Endodermal cell (in vitro differentiated cells): ENCODE measurements at regions not wholly inside any gene's neighbourhood (a gene's known extent, or its start where the extent isn't known, plus 50 kb on each side); places are given as distances from the start of the nearest gene placed in this dataset.

ENCODE experiments used
- DNase-seq: peaks from one replicate; pipeline ENCODE4 v3.0.0-alpha.2; 2017
- H3K27ac ChIP-seq: 2 replicates; pipeline ENCODE4 v1.5.1; 2013; ENCODE audit warnings: mild to moderate bottlenecking, low read depth, low read length, moderate library complexity
- H3K27me3 ChIP-seq: 2 replicates; pipeline ENCODE4 v1.6.1; 2013; ENCODE audit warnings: mild to moderate bottlenecking, low read length, moderate library complexity; ENCODE audit not compliant: insufficient read depth, control insufficient read depth, poor library complexity, severe bottlenecking
- H3K36me3 ChIP-seq: 2 replicates; pipeline ENCODE4 v1.7.0; 2013; ENCODE audit warnings: mild to moderate bottlenecking, low read length, moderate library complexity; ENCODE audit not compliant: control insufficient read depth, insufficient read depth
- H3K4me1 ChIP-seq: one replicate; pipeline ENCODE4 v1.7.0; 2013; ENCODE audit warnings: low read length; ENCODE audit not compliant: control insufficient read depth, insufficient read depth
- H3K4me3 ChIP-seq: 2 replicates; pipeline ENCODE4 v1.5.1; 2013; ENCODE audit warnings: mild to moderate bottlenecking, low read length, moderate library complexity
- H3K9ac ChIP-seq: 2 replicates; pipeline ENCODE4 v1.6.1; 2013; ENCODE audit warnings: mild to moderate bottlenecking, low read length, moderate library complexity; ENCODE audit not compliant: poor library complexity, severe bottlenecking; ENCODE audit errors: extremely low read depth
- H3K9me3 ChIP-seq: 2 replicates; pipeline ENCODE4 v1.6.1; 2013; ENCODE audit warnings: mild to moderate bottlenecking, low read length, moderate library complexity; ENCODE audit not compliant: control insufficient read depth
- H3K27ac Mint-ChIP-seq: 2 replicates; pipeline ENCODE4 v1.8.0; 2020; ENCODE audit warnings: mixed read lengths
- H3K27me3 Mint-ChIP-seq: 2 replicates; pipeline ENCODE4 v1.8.0; 2021; ENCODE audit warnings: mild to moderate bottlenecking, mixed read lengths; ENCODE audit not compliant: insufficient read depth
- H3K36me3 Mint-ChIP-seq: 2 replicates; pipeline ENCODE4 v1.8.0; 2020; ENCODE audit warnings: low read depth, mixed read lengths
- H3K4me1 Mint-ChIP-seq: 2 replicates; pipeline ENCODE4 v1.8.0; 2020; ENCODE audit warnings: mixed read lengths
- H3K4me3 Mint-ChIP-seq: 2 replicates; pipeline ENCODE4 v1.8.0; 2020; ENCODE audit warnings: mild to moderate bottlenecking, moderate library complexity, mixed read lengths
- H3K9me3 Mint-ChIP-seq: 2 replicates; pipeline ENCODE4 v1.8.0; 2020; ENCODE audit warnings: mild to moderate bottlenecking, mixed read lengths
- whole genome bisulfite sequencing, 2 experiments: methylation state at CpG; one replicate each; pipeline versions ENCODE4 v1.1.5 to v1.1.7; 2013; ENCODE audit warnings: missing lambda C conversion rate in 2 of 2, mixed read lengths in 1 of 2; ENCODE audit not compliant: insufficient coverage in 1 of 2, insufficient read length in 1 of 2; 5-methylcytosine and 5-hydroxymethylcytosine counted together
- TF ChIP-seq, protein P1 (sequence below): fragments of 200-600 bp; sonication (generic); conservative IDR thresholded peaks from 2 replicates; pipeline ENCODE4 v1.5.0; 2021; ENCODE audit warnings: antibody characterized with exemption, mild to moderate bottlenecking

DNA sequence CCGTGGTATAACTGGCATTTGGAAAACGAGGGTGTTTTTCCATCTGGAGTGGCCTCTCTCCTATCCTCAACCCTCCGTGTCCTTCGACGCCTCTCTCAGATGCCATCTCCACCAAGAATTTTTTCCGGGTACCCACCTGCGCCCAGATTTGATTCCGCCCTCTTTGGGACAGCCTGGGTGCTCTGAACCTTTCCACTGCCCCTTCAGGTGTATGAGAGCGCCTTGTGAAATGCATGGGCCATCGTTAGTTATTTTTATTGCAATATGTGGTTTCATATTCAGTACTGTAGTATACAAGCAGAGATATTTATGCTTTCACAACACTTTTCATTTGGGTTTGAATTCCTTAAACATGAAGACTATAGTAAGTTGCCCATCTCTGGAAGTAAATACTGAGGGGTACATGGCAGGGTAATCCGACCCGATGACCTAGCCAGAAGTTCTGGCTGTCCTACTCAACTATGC lies 78.2 kb upstream of the IFNE start:
- WGBS, 2 experiments = 58 to 71% methylated on average over 6 to 12 of the region's 12 CpGs
- TF ChIP-seq, protein P1, sequence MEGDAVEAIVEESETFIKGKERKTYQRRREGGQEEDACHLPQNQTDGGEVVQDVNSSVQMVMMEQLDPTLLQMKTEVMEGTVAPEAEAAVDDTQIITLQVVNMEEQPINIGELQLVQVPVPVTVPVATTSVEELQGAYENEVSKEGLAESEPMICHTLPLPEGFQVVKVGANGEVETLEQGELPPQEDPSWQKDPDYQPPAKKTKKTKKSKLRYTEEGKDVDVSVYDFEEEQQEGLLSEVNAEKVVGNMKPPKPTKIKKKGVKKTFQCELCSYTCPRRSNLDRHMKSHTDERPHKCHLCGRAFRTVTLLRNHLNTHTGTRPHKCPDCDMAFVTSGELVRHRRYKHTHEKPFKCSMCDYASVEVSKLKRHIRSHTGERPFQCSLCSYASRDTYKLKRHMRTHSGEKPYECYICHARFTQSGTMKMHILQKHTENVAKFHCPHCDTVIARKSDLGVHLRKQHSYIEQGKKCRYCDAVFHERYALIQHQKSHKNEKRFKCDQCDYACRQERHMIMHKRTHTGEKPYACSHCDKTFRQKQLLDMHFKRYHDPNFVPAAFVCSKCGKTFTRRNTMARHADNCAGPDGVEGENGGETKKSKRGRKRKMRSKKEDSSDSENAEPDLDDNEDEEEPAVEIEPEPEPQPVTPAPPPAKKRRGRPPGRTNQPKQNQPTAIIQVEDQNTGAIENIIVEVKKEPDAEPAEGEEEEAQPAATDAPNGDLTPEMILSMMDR = no peak
- Mint-ChIP-seq H3K36me3 (no peaks in the 10 kb centered on the region), H3K4me3 (peak overlapping the region; percentile 75), H3K4me1 (peaks cover 33% of the 10 kb centered on the region), H3K27ac (peak overlapping the region; percentile 88), H3K27me3 (peaks cover 6% of the 10 kb centered on the region), H3K9me3 (no peaks in the 10 kb centered on the region)
- peak overlapping the region; percentile 93 for H3K4me3 ChIP-seq
- no peak overlapping the region for H3K27ac ChIP-seq
- peak overlapping the region; percentile 47 for H3K9ac ChIP-seq
- H3K9me3 ChIP-seq = no peaks in the 10 kb centered on the region
- H3K36me3 ChIP-seq = no peaks in the 10 kb centered on the region
- DNase-seq = no peak
- peaks cover 10% of the 10 kb centered on the region for H3K27me3 ChIP-seq
- no peaks in the 10 kb centered on the region for H3K4me1 ChIP-seq

DNA sequence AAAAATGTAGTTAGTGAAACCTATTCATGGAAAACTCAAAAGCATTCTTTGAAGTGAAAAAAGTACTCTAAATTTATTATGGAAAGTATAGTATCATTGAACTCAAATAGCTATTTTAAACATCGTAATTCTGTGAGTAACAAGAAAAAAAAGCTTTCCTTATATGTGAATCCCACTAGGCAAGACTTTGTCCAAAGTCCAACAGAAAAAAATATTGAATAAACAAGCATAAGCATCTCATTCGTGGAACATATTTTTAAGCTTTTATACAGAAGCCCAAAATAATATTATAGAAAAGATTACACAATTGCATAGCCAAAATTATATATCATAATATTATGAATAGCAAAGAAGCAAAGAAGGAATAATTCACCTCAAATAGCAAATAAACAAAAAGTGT lies 79.4 kb upstream of the IFNE start:
- H3K9ac ChIP-seq = no peak overlapping the region

DNA sequence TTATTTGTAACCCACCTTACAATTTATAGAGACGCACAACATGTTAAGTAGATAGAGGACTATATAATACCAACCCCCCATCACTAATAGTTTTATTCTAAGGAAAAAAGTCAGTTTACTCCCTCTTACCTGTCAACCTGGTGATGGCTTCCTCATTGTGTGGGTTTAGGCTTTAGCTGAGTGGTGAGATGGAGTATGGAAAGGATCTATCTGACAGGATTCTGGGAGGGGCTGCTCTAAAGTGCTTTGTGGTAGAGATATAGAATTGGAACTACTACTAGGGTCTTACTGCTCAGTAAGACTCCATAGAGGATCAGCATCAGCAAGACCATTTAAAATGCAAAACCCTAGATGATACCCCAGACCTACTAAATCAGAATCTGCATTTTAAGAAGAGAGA lies 82.1 kb upstream of the IFNE start:
- Mint-ChIP-seq H3K9me3 (no peaks in the 10 kb centered on the region), H3K27me3 (peaks cover 6% of the 10 kb centered on the region), H3K36me3 (no peaks in the 10 kb centered on the region), H3K27ac (no peak overlapping the region), H3K4me1 (peaks cover 8% of the 10 kb centered on the region), H3K4me3 (no peak overlapping the region)
- DNase-seq = no peak
- H3K9me3 ChIP-seq = no peaks in the 10 kb centered on the region
- no peaks in the 10 kb centered on the region for H3K4me1 ChIP-seq
- peaks cover 10% of the 10 kb centered on the region for H3K27me3 ChIP-seq
- TF ChIP-seq, protein P1 = no peak
- H3K36me3 ChIP-seq = no peaks in the 10 kb centered on the region
- no peak overlapping the region for H3K4me3 ChIP-seq
- 67% methylated on average over 1 of the region's 1 CpG; no CpG with 5 or more reads in 1 of the 2 experiments for WGBS, 2 experiments
- H3K9ac ChIP-seq = no peak overlapping the region
- H3K27ac ChIP-seq = no peak overlapping the region

More for the DNA sequence above, 79.4 kb upstream of the IFNE start:
- 87% methylated on average over 2 of the region's 2 CpGs; no CpG with 5 or more reads in 1 of the 2 experiments for WGBS, 2 experiments
- Mint-ChIP-seq H3K36me3 (no peaks in the 10 kb centered on the region), H3K4me3 (no peak overlapping the region), H3K4me1 (peaks cover 25% of the 10 kb centered on the region), H3K27ac (no peak overlapping the region), H3K9me3 (no peaks in the 10 kb centered on the region), H3K27me3 (peaks cover 6% of the 10 kb centered on the region)
- peaks cover 10% of the 10 kb centered on the region for H3K27me3 ChIP-seq
- H3K9me3 ChIP-seq = no peaks in the 10 kb centered on the region
- no peaks in the 10 kb centered on the region for H3K4me1 ChIP-seq
- no peaks in the 10 kb centered on the region for H3K36me3 ChIP-seq
- H3K4me3 ChIP-seq = no peak overlapping the region
- no peak overlapping the region for H3K27ac ChIP-seq
- TF ChIP-seq, protein P1 = no peak
- no peak for DNase-seq
